ENCODE measurements at regions not wholly inside any gene's neighbourhood (a gene's known extent, or its start where the extent isn't known, plus 50 kb on each side); places are given as distances from the start of the nearest gene placed in this dataset.

DNA sequence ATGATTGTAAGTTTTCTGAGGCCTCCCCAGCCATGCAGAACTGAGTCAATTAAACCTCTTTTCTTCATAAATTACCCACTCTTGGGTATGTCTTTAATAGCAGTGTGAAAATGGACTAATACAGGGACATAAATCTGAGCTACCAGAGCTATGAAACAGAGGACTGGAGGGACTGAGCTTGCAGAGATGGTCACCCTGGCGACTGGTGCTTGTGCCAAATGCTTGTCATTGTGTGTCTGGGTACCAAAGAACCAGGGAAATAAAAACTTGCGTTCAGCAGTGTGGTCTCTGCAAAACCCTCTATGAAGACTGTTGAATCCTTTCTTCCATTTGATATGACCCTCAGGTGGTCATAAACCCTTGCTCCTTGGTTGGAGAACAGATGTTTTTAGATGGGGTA lies 105.1 kb upstream of the PRL start:
- H3K27me3 ChIP-seq (ENCODE audit: control insufficient read depth, insufficient read depth, low read length): no peaks in the 10 kb centered on the region

DNA sequence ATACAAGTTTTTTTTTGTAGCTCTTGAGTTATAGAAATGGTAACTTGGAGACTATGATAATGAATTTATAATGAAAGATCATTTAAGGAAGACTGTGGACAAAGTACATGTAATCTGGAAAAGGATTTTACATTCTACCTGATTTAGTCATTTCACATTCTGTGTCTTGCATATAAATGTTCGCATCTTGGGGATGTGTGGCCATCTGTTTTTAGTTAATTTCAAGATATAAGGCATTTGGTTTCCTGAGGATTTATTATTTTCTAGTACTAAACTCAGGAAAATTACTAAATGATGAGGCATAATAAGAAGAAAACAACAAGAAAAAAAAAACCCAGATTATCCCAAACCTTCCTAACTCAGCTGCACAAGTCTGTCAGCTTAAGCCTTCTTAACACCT lies 112.7 kb upstream of the PRL start:
- FAIRE-seq (no peak), DNase-seq (ENCODE audit: low read depth) (no peak)
- Histone ChIP-seq H3K4me3 (ENCODE audit: low read depth, low read length) (no peak overlapping the region), H3K36me3 (ENCODE audit: control insufficient read depth, insufficient read depth, low read length) (no peaks in the 10 kb centered on the region), H3K27me3 (ENCODE audit: control insufficient read depth, insufficient read depth, low read length) (no peaks in the 10 kb centered on the region)
- TF ChIP-seq, protein P1, sequence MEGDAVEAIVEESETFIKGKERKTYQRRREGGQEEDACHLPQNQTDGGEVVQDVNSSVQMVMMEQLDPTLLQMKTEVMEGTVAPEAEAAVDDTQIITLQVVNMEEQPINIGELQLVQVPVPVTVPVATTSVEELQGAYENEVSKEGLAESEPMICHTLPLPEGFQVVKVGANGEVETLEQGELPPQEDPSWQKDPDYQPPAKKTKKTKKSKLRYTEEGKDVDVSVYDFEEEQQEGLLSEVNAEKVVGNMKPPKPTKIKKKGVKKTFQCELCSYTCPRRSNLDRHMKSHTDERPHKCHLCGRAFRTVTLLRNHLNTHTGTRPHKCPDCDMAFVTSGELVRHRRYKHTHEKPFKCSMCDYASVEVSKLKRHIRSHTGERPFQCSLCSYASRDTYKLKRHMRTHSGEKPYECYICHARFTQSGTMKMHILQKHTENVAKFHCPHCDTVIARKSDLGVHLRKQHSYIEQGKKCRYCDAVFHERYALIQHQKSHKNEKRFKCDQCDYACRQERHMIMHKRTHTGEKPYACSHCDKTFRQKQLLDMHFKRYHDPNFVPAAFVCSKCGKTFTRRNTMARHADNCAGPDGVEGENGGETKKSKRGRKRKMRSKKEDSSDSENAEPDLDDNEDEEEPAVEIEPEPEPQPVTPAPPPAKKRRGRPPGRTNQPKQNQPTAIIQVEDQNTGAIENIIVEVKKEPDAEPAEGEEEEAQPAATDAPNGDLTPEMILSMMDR (IDR thresholded peaks at IDR 0.05; ENCODE audit: insufficient read depth, low read length, severe bottlenecking): no peak

More for the DNA sequence above, 105.1 kb upstream of the PRL start:
- Histone ChIP-seq H3K36me3 (ENCODE audit: control insufficient read depth, insufficient read depth, low read length) (no peaks in the 10 kb centered on the region), H3K4me3 (ENCODE audit: low read depth, low read length) (no peak overlapping the region)
- DNase-seq (ENCODE audit: low read depth): no peak
- TF ChIP-seq, protein P1 (IDR thresholded peaks at IDR 0.05; ENCODE audit: insufficient read depth, low read length, severe bottlenecking): no peak
- no peak for FAIRE-seq

DNA sequence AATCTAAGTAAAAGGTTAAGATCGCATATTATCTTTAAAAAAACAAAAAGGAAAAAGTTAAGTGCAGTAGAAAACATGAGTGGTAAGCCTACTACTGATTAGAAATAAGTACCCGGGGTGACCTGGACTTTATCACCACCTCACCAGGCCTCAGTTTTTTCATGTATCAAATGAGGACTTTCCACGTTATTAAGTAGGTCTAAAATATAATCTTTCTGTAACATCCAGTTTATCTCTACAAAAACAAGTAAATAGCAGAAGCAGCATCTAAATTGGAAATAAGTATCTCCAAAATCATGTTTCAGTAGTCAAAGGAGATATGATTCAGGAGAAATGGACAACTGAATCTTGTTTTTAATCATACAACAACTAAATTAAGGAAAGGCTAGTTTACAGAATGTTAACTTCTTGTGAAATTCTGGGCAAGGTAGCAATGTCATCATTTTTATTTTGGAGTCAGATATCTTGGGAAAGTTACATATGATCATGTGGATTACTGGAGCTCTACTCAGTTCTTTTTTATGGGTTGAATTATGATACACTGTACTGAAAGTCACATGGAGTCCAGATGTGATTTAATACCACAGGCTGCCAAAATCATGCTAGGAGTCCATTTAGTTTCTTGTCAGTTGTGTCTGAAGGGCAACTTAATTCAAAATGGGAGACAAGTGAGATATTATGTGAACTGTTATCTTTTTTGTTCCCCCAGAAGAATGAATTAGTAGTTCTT lies 114.7 kb upstream of the PRL start:
- DNase-seq (ENCODE audit: low read depth): no peak
- no peak for FAIRE-seq

DNA sequence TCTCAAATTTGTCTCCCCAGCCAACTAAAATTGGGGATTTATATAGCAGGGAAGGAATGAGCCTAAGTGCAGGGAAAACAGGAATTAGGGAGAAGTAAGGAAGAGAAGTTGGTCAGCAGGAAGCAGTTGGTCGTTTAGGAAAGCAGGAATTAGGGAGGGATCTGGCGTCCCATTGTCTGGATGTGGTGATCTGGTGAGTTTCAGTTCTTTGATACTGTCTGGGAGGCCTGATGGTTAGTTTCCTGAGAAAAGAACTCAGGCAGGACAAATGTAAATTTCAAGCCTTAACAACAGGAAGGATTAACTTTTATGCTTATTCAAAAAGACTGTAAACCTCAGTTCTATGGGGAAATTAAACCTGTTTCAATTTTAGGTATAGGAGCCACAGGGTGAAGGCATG lies 116.2 kb upstream of the PRL start:
- no peaks in the 10 kb centered on the region for H3K36me3 ChIP-seq (ENCODE audit: control insufficient read depth, insufficient read depth, low read length)
- DNase-seq (ENCODE audit: low read depth) (no peak), FAIRE-seq (no peak)
- no peak overlapping the region for H3K4me3 ChIP-seq (ENCODE audit: low read depth, low read length)
- TF ChIP-seq, protein P1 (IDR thresholded peaks at IDR 0.05; ENCODE audit: insufficient read depth, low read length, severe bottlenecking): no peak
- H3K27me3 ChIP-seq (ENCODE audit: control insufficient read depth, insufficient read depth, low read length): no peaks in the 10 kb centered on the region

More for the DNA sequence above, 114.7 kb upstream of the PRL start:
- TF ChIP-seq, protein P1 (IDR thresholded peaks at IDR 0.05; ENCODE audit: insufficient read depth, low read length, severe bottlenecking): no peak
- H3K4me3 ChIP-seq (ENCODE audit: low read depth, low read length): no peak overlapping the region
- no peaks in the 10 kb centered on the region for H3K36me3 ChIP-seq (ENCODE audit: control insufficient read depth, insufficient read depth, low read length)
- H3K27me3 ChIP-seq (ENCODE audit: control insufficient read depth, insufficient read depth, low read length): no peaks in the 10 kb centered on the region

DNA sequence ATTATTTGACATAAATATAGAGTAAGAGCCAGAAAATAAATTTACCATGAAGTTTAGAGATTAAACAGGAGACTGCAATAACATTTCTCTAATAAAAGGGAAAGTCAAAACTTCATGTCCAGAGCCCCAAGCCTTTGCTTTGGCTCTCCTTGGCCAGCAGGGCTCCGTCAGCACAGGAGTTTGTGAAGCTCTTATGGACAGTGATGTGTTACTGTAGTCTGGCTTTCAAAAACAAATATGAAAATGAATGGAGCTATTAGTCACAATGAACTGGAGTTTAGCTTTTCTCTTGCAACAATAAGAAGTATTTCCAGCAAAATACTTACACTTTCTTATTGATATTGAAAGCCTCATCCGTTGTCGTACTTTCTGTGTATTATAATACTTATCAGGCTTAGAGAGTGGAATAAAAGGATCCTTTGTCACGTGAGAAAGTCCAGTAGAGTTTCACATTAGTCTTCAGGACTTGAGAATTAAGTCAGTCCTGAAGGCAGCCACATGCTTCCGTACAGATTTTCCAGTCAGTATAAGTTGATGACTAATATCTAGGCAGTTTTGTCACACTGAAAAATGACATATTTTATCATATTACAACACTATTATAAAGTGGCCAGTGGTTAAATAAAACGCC lies 117.0 kb upstream of the PRL start:
- H3K4me3 ChIP-seq (ENCODE audit: low read depth, low read length): no peak overlapping the region

More for the DNA sequence above, 117.0 kb upstream of the PRL start:
- FAIRE-seq (no peak), DNase-seq (ENCODE audit: low read depth) (no peak)
- TF ChIP-seq, protein P1 (IDR thresholded peaks at IDR 0.05; ENCODE audit: insufficient read depth, low read length, severe bottlenecking): no peak
- no peaks in the 10 kb centered on the region for H3K36me3 ChIP-seq (ENCODE audit: control insufficient read depth, insufficient read depth, low read length)
- no peaks in the 10 kb centered on the region for H3K27me3 ChIP-seq (ENCODE audit: control insufficient read depth, insufficient read depth, low read length)
